Activated CD4-positive, alpha-beta memory T cell treated with anti-CD3 and anti-CD28 coated beads, Interleukin-2, amount 10 ng/mL, durations not matched to agents 7 days and 5 days (primary cell): ENCODE measurements at regions not wholly inside any gene's neighbourhood (a gene's known extent, or its start where the extent isn't known, plus 50 kb on each side); places are given as distances from the start of the nearest gene placed in this dataset.
"Not testable (repeated sequence)": the region's sequence is repeated elsewhere in the genome, so short reads cannot be mapped to it uniquely, and the experiment has no call there.

Experiments used
- CTCF ChIA-PET: fragments of 350-600 bp; sonication (Branson Sonifier 250); formaldehyde crosslinking; loops from one replicate; lab custom pipeline; 2021; ENCODE audit warnings: antibody characterized with exemption, inconsistent platforms; lab: Charles Lee
- POLR2A ChIA-PET: fragments of 350-600 bp; sonication (Branson Sonifier 250); formaldehyde crosslinking; loops from one replicate; lab custom pipeline; 2021; ENCODE audit warnings: antibody characterized with exemption; lab: Charles Lee
- DNase-seq: peaks from one replicate; pipeline ENCODE4 v3.0.0-alpha.2; 2020
- H3K27ac Mint-ChIP-seq: one replicate; pipeline ENCODE4 v1.8.0; 2021; ENCODE audit warnings: mild to moderate bottlenecking, mixed read lengths
- H3K27me3 Mint-ChIP-seq: one replicate; pipeline ENCODE4 v1.8.0; 2021; ENCODE audit warnings: mixed read lengths
- H3K36me3 Mint-ChIP-seq: one replicate; pipeline ENCODE4 v1.8.0; 2021; ENCODE audit warnings: low read depth, mixed read lengths
- H3K4me1 Mint-ChIP-seq: one replicate; pipeline ENCODE4 v1.8.0; 2021; ENCODE audit warnings: mixed read lengths
- H3K4me3 Mint-ChIP-seq: one replicate; pipeline ENCODE4 v1.8.0; 2021; ENCODE audit warnings: mild to moderate bottlenecking, mixed read lengths
- H3K9me3 Mint-ChIP-seq: one replicate; pipeline ENCODE4 v1.8.0; 2021; ENCODE audit warnings: mixed read lengths

GRCh38 chr4:164095313-164096110, 601.0 kb downstream of the TMA16 start:
- CTCF ChIA-PET: no interaction called here

GRCh38 chr4:164096766-164097518, 602.5 kb downstream of the TMA16 start:
- H3K27ac Mint-ChIP-seq: no peak overlapping the region
- H3K36me3 Mint-ChIP-seq: no peaks in the 10 kb centered on the region
- CTCF ChIA-PET: no interaction called here
- H3K4me1 Mint-ChIP-seq: no peaks in the 10 kb centered on the region
- H3K4me3 Mint-ChIP-seq: no peak overlapping the region
- POLR2A ChIA-PET: no interaction called here
- no peaks in the 10 kb centered on the region for H3K27me3 Mint-ChIP-seq
- DNase-seq: no peak
- H3K9me3 Mint-ChIP-seq: no peaks in the 10 kb centered on the region

More at GRCh38 chr4:164095313-164096110, 601.0 kb downstream of the TMA16 start:
- H3K36me3 Mint-ChIP-seq: no peaks in the 10 kb centered on the region
- no peaks in the 10 kb centered on the region for H3K27me3 Mint-ChIP-seq
- H3K4me3 Mint-ChIP-seq: no peak overlapping the region
- H3K27ac Mint-ChIP-seq: no peak overlapping the region
- H3K9me3 Mint-ChIP-seq: no peaks in the 10 kb centered on the region
- H3K4me1 Mint-ChIP-seq: no peaks in the 10 kb centered on the region
- DNase-seq: no peak
- POLR2A ChIA-PET: no interaction called here

- H3K27me3 Mint-ChIP-seq, H3K9me3 Mint-ChIP-seq, H3K4me3 Mint-ChIP-seq, DNase-seq, H3K36me3 Mint-ChIP-seq, H3K27ac Mint-ChIP-seq, H3K4me1 Mint-ChIP-seq, CTCF ChIA-PET, POLR2A ChIA-PET: not testable (repeated sequence)
Observed at GRCh38 chr4:164100741-164101365, 606.4 kb downstream of the TMA16 start.

GRCh38 chr4:164108971-164109370, 614.5 kb downstream of the TMA16 start:
- no peaks in the 10 kb centered on the region for H3K36me3 Mint-ChIP-seq
- DNase-seq: no peak
- H3K9me3 Mint-ChIP-seq: no peaks in the 10 kb centered on the region
- ChIA-PET CTCF (no interaction called here), POLR2A (no interaction called here)
- H3K27ac Mint-ChIP-seq: no peak overlapping the region
- H3K4me1 Mint-ChIP-seq: no peaks in the 10 kb centered on the region
- H3K4me3 Mint-ChIP-seq: no peak overlapping the region
- H3K27me3 Mint-ChIP-seq: no peaks in the 10 kb centered on the region

DNA sequence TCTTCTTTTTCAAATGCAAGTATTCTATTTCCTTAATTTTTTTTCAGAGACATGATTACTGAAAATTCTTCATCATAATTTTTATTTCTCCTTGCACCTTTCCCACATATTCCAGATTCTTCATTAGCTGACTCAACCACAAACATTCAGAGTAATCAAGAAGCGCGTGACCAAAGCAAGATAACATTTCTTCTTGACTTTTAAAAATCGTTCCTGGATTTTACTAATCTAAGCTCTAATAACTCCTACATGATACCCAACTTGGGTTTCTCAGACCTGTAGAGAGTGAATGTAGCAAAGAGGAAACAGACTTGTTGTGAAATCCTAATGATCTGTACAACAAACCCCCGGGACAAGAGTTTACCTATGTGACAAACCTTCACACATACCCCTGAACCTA, 615.0 kb downstream of the TMA16 start:
- no peak overlapping the region for H3K27ac Mint-ChIP-seq
- H3K27me3 Mint-ChIP-seq: no peaks in the 10 kb centered on the region
- ChIA-PET CTCF (no interaction called here), POLR2A (no interaction called here)
- H3K4me3 Mint-ChIP-seq: no peak overlapping the region
- no peak for DNase-seq
- H3K36me3 Mint-ChIP-seq: no peaks in the 10 kb centered on the region
- H3K9me3 Mint-ChIP-seq: no peaks in the 10 kb centered on the region
- H3K4me1 Mint-ChIP-seq: no peaks in the 10 kb centered on the region

DNA sequence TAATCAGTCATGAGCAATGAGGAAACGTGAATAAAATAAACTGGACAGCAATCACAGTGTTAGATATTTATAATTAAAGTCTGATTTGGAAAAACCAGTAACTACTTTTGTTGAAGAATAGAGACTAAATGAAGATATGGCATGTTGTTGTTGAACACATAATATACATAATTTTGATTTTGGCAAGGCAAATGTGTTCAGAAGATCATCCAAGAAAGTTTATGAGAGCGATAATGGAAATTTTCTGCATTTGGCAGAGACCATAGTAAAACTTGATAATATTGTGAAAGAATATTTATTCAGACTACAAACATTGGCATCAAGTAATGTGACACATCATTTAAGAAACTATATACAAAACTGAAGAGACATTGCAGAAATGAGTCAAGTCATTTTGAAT, 620.7 kb downstream of the TMA16 start:
- H3K27ac Mint-ChIP-seq: no peak overlapping the region
- H3K4me1 Mint-ChIP-seq: no peaks in the 10 kb centered on the region
- no peaks in the 10 kb centered on the region for H3K36me3 Mint-ChIP-seq
- no peaks in the 10 kb centered on the region for H3K9me3 Mint-ChIP-seq
- ChIA-PET CTCF (no interaction called here), POLR2A (no interaction called here)
- no peaks in the 10 kb centered on the region for H3K27me3 Mint-ChIP-seq
- H3K4me3 Mint-ChIP-seq: no peak overlapping the region
- DNase-seq: no peak

- no peak for DNase-seq
- H3K9me3 Mint-ChIP-seq: no peaks in the 10 kb centered on the region
- H3K4me1 Mint-ChIP-seq: no peaks in the 10 kb centered on the region
- no peaks in the 10 kb centered on the region for H3K27me3 Mint-ChIP-seq
- no peak overlapping the region for H3K4me3 Mint-ChIP-seq
- no peaks in the 10 kb centered on the region for H3K36me3 Mint-ChIP-seq
- POLR2A ChIA-PET: no interaction called here
- CTCF ChIA-PET: no interaction called here
- H3K27ac Mint-ChIP-seq: no peak overlapping the region
Observed at GRCh38 chr4:164116286-164116685, 621.8 kb downstream of the TMA16 start.

GRCh38 chr4:164134388-164134787, 619.5 kb upstream of the SMIM31 start:
- no peaks in the 10 kb centered on the region for H3K4me1 Mint-ChIP-seq
- H3K27ac Mint-ChIP-seq: no peak overlapping the region
- no peak for DNase-seq
- H3K27me3 Mint-ChIP-seq: no peaks in the 10 kb centered on the region
- H3K36me3 Mint-ChIP-seq: no peaks in the 10 kb centered on the region
- H3K4me3 Mint-ChIP-seq: no peak overlapping the region
- POLR2A ChIA-PET: no interaction called here
- CTCF ChIA-PET: no interaction called here
- H3K9me3 Mint-ChIP-seq: no peaks in the 10 kb centered on the region

DNA sequence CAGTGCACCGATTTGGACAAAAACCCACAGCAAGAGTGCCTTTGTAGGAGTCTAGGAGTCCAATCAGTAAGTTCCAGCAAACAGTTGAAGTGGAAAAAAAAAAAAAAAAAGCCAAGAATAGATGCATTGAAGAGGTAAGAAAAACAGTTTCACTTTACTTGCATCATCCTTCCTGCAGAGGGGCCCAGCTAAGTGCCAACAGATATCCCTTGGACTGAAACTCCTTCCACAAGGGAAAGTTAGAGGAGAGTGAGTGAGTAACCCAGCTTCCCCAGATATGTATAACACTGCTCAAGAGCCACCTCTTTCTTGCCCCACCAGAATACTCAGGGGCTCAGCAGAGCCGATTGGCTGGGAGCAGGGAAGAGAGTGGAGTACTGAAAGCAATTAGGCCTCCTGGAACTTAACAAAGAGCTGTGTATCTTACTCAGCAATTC, 617.7 kb upstream of the SMIM31 start:
- POLR2A ChIA-PET: no interaction called here
- Mint-ChIP-seq H3K27ac (no peak overlapping the region), H3K4me3 (no peak overlapping the region), H3K27me3 (no peaks in the 10 kb centered on the region), H3K9me3 (no peaks in the 10 kb centered on the region), H3K36me3 (no peaks in the 10 kb centered on the region), H3K4me1 (no peaks in the 10 kb centered on the region)
- no peak for DNase-seq
- CTCF ChIA-PET: no interaction called here

GRCh38 chr4:164138521-164138920, 615.4 kb upstream of the SMIM31 start:
- H3K27ac Mint-ChIP-seq: no peak overlapping the region

GRCh38 chr4:164139291-164139690, 614.6 kb upstream of the SMIM31 start:
- Mint-ChIP-seq H3K4me1 (no peaks in the 10 kb centered on the region), H3K27me3 (no peaks in the 10 kb centered on the region), H3K36me3 (no peaks in the 10 kb centered on the region), H3K27ac (no peak overlapping the region), H3K9me3 (peaks cover 2% of the 10 kb centered on the region), H3K4me3 (no peak overlapping the region)
- no peak for DNase-seq
- ChIA-PET POLR2A (no interaction called here), CTCF (no interaction called here)

More at GRCh38 chr4:164138521-164138920, 615.4 kb upstream of the SMIM31 start:
- ChIA-PET POLR2A (no interaction called here), CTCF (no interaction called here)
- no peaks in the 10 kb centered on the region for H3K36me3 Mint-ChIP-seq
- H3K9me3 Mint-ChIP-seq: no peaks in the 10 kb centered on the region
- H3K4me1 Mint-ChIP-seq: no peaks in the 10 kb centered on the region
- H3K4me3 Mint-ChIP-seq: no peak overlapping the region
- H3K27me3 Mint-ChIP-seq: no peaks in the 10 kb centered on the region
- DNase-seq: no peak

DNA sequence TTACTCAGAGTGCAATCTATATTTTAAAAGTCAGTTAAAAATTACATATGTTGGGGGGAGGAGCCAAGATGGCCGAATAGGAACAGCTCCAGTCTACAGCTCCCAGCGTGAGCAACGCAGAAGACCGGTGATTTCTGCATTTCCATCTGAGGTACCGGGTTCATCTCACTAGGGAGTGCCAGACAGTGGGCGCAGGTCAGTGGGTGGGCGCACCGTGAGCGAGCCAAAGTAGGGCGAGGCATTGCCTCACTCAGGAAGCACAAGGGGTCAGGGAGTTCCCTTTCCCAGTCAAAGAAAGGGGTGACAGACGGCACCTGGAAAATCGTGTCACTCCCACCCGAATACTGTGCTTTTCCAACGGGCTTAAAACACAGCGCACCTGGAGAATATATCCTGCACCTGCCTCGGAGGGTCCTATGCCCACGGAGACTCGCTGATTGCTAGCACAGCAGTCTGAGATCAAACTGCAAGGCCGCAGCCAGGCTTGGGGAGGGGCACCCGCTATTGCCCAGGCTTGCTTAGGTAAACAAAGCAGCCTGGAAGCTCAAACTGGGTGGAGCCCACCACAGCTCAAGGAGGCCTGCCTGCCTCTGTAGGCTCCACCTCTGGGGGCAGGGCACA, 612.1 kb upstream of the SMIM31 start:
- H3K27me3 Mint-ChIP-seq, H3K27ac Mint-ChIP-seq, H3K4me3 Mint-ChIP-seq, DNase-seq, CTCF ChIA-PET, H3K36me3 Mint-ChIP-seq, H3K9me3 Mint-ChIP-seq, H3K4me1 Mint-ChIP-seq, POLR2A ChIA-PET: not testable (repeated sequence)

GRCh38 chr4:164154416-164154815, 599.5 kb upstream of the SMIM31 start:
- Mint-ChIP-seq H3K4me1 (no peaks in the 10 kb centered on the region), H3K9me3 (no peaks in the 10 kb centered on the region), H3K27me3 (no peaks in the 10 kb centered on the region), H3K27ac (no peak overlapping the region), H3K36me3 (no peaks in the 10 kb centered on the region), H3K4me3 (no peak overlapping the region)
- ChIA-PET POLR2A (no interaction called here), CTCF (no interaction called here)
- DNase-seq: no peak
